DOHH2 (cell line): ENCODE measurements at regions not wholly inside any gene's neighbourhood (a gene's known extent, or its start where the extent isn't known, plus 50 kb on each side); places are given as distances from the start of the nearest gene placed in this dataset.

Experiments
- CTCF ChIP-seq: fragments of 200-600 bp; sonication (generic); IDR thresholded peaks from one replicate; pipeline ENCODE4 v1.5.1; 2014; ENCODE audit warnings: antibody characterized with exemption, mild to moderate bottlenecking, low read depth, low read length; ENCODE audit not compliant: poor library complexity, severe bottlenecking
- EZH2phosphoT487 ChIP-seq: fragments of 200-600 bp; sonication (generic); IDR thresholded peaks from 2 replicates; pipeline ENCODE4 v1.6.1; 2017; ENCODE audit warnings: borderline replicate concordance, mild to moderate bottlenecking, antibody characterized with exemption, low read length, moderate library complexity, mixed read lengths

DNA sequence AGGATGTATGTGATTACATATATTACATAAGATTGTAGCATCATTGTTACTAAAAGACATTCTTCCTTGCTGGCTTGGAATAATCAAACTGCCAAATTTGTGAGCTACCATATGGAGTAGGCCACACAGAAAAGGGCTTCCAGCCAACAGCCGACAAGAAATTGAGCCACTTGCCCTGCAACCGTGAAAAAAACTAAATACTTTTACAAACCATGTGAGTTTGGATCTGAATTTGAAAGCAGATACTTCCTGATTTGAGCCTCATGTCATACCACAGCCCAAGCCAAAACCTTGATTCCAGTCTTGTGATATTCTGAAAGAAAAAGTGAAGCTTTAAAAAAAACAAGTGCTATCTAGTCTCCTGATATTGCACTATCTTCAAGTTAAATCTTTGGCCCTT lies 55.6 kb upstream of the PRMT6 start:
- TF ChIP-seq CTCF (no peak), EZH2phosphoT487 (no peak)
